K562 (cell line): ENCODE measurements at regions not wholly inside any gene's neighbourhood (a gene's known extent, or its start where the extent isn't known, plus 50 kb on each side); places are given as distances from the start of the nearest gene placed in this dataset.

Experiments used
- ATAC-seq: fragments of 200-7000 bp; cut with Tn5 transposase; 3 replicates; pipeline ENCODE4 v1.9.1; 2020; ENCODE audit warnings: moderate library complexity
- BruUV-seq: library from RNA; stranded (reverse); fragments of 400-500 nt; replicated peaks from 2 replicates; lab custom pipeline; 2021; lab: Mats Ljungman, UMichigan
- CTCF ChIA-PET: fragments of 300-600 bp; formaldehyde crosslinking; extraction: SDS; loops from one replicate; lab custom pipeline; 2021; ENCODE audit warnings: low intra/inter-chr PET ratio; lab: Yijun Ruan, JAX
- POLR2A ChIA-PET: fragments of 300-600, 350-650 bp; sonication (Branson Sonifier 250); formaldehyde crosslinking; extraction: SDS; loops from one replicate; lab custom pipeline; 2021; ENCODE audit warnings: antibody characterized with exemption, inconsistent platforms; lab: Yijun Ruan, JAX
- DNase-seq, 4 experiments: peaks; one replicate each; pipeline versions ENCODE4 v3.0.0 to v3.0.0-alpha.2; 2011 to 2018; ENCODE audit warnings: low spot score in 3 of 4, mixed read lengths in 3 of 4; ENCODE audit errors: extremely low read depth in 1 of 4
- FAIRE-seq: peaks from 2 replicates; lab custom pipeline; 2011; peaks lifted over from hg19 to GRCh38; lab: Jason Lieb, UNC
- H2AFZ ChIP-seq: 2 replicates; pipeline ENCODE4 v1.6.0; 2011; ENCODE audit warnings: low read depth, low read length, control low read depth, inconsistent platforms
- H3K27ac ChIP-seq: fragments of 200-600 bp; 3 replicates; pipeline ENCODE4 v1.8.0; 2011; ENCODE audit warnings: low read depth, mild to moderate bottlenecking, control low read depth, inconsistent platforms, low read length, moderate library complexity, mixed read lengths; ENCODE audit errors: extremely low read depth
- H3K27me3 ChIP-seq, 2 experiments: fragments of 300-600 bp in 1 of 2; 2 replicates in 1 of 2; 3 replicates in 1 of 2; pipeline versions ENCODE4 v1.6.0 to v1.8.0; 2011; ENCODE audit warnings: inconsistent platforms in 2 of 2, low read length in 2 of 2, mild to moderate bottlenecking in 1 of 2, mixed read lengths in 1 of 2, moderate library complexity in 1 of 2; ENCODE audit not compliant: control insufficient read depth in 2 of 2, insufficient read depth in 2 of 2
- H3K36me3 ChIP-seq: fragments of 300-600 bp; 3 replicates; pipeline ENCODE4 v1.8.0; 2011; ENCODE audit warnings: mild to moderate bottlenecking, low read length, inconsistent platforms; ENCODE audit not compliant: control insufficient read depth, insufficient read depth
- H3K4me1 ChIP-seq, 2 experiments: fragments of 200-600 bp in 1 of 2; replicated peaks in 1 of 2; 2 replicates in 1 of 2; 3 replicates in 1 of 2; pipeline versions ENCODE4 v1.5.1 to v1.8.0; 2011; ENCODE audit warnings: inconsistent platforms in 2 of 2, low read length in 2 of 2, mild to moderate bottlenecking in 1 of 2, mixed read lengths in 1 of 2, moderate library complexity in 1 of 2; ENCODE audit not compliant: control insufficient read depth in 2 of 2, insufficient read depth in 2 of 2
- H3K4me2 ChIP-seq: 2 replicates; pipeline ENCODE4 v1.6.1; 2011; ENCODE audit warnings: low read length, control low read depth, inconsistent platforms, mixed read lengths; ENCODE audit not compliant: insufficient read depth
- H3K4me3 ChIP-seq: fragments of 200-600 bp; sonication (generic), shearing (Covaris generic); 2 replicates; pipeline ENCODE4 v1.5.1; 2016; ENCODE audit warnings: control low read depth, inconsistent platforms
- H3K79me2 ChIP-seq: fragments of 200-600 bp; 3 replicates; pipeline ENCODE4 v1.8.0; 2011; ENCODE audit warnings: low read length, inconsistent platforms; ENCODE audit not compliant: control insufficient read depth, insufficient read depth
- H3K9ac ChIP-seq, 2 experiments: 2 replicates each; pipeline versions ENCODE4 v1.6.0 to v1.6.1; 2011; ENCODE audit warnings: low read depth in 2 of 2, low read length in 2 of 2, control low read depth in 1 of 2, inconsistent platforms in 1 of 2, mild to moderate bottlenecking in 1 of 2, mixed read lengths in 1 of 2; ENCODE audit not compliant: insufficient read depth in 1 of 2
- H3K9me1 ChIP-seq: one replicate; pipeline ENCODE4 v1.6.0; 2011; ENCODE audit warnings: inconsistent platforms, mild to moderate bottlenecking, low read length, moderate library complexity; ENCODE audit not compliant: control insufficient read depth, insufficient read depth
- H3K9me3 ChIP-seq: replicated peaks from 2 replicates; pipeline ENCODE4 v1.5.1; 2011; ENCODE audit warnings: low read depth, low read length, inconsistent platforms; ENCODE audit not compliant: control insufficient read depth, insufficient read depth
- H4K20me1 ChIP-seq: replicated peaks from 2 replicates; pipeline ENCODE4 v1.6.1; 2011; ENCODE audit warnings: low read length, inconsistent platforms, mixed read lengths; ENCODE audit not compliant: control insufficient read depth, insufficient read depth
- ARID2 ChIP-seq: fragments of 450-650 bp; IDR thresholded peaks from 2 replicates; pipeline ENCODE4 v1.6.1; 2017; ENCODE audit warnings: antibody characterized with exemption, mild to moderate bottlenecking
- CC2D1A ChIP-seq: fragments of 450-650 bp; IDR thresholded peaks from 2 replicates; pipeline ENCODE4 v1.6.1; 2017; ENCODE audit warnings: mild to moderate bottlenecking
- DNMT1 ChIP-seq: fragments of 450-650 bp; IDR thresholded peaks from 2 replicates; pipeline ENCODE4 v1.6.1; 2016; ENCODE audit warnings: antibody characterized with exemption, mild to moderate bottlenecking
- HDGF ChIP-seq: fragments of 450-650 bp; IDR thresholded peaks from 2 replicates; pipeline ENCODE4 v1.6.1; 2016
- KLF13 ChIP-seq: fragments of 450-650 bp; IDR thresholded peaks from 2 replicates; pipeline ENCODE4 v1.6.1; 2016; ENCODE audit warnings: missing genetic modification characterization, low read depth, mild to moderate bottlenecking, missing compliant biosample characterization, moderate library complexity, borderline replicate concordance
- PHF8 ChIP-seq: fragments of 200-600 bp; sonication (generic); IDR thresholded peaks from 2 replicates; pipeline ENCODE4 v1.6.1; 2012; ENCODE audit warnings: mixed run types, mild to moderate bottlenecking, inconsistent platforms, low read length, moderate library complexity, borderline replicate concordance
- PTRF ChIP-seq: fragments of 450-650 bp; IDR thresholded peaks from 2 replicates; pipeline ENCODE4 v1.6.1; 2016; ENCODE audit warnings: mild to moderate bottlenecking, missing genetic modification characterization, missing compliant biosample characterization
- SAP30 ChIP-seq: fragments of 200-600 bp; sonication (generic); IDR thresholded peaks from 2 replicates; pipeline ENCODE4 v1.6.1; 2012; ENCODE audit warnings: borderline replicate concordance, low read depth, mild to moderate bottlenecking, moderate library complexity, low read length, control low read depth, inconsistent platforms; ENCODE audit not compliant: insufficient read depth, poor library complexity, severe bottlenecking
- SNAPC5 ChIP-seq: fragments of 250-450 bp; sonication (Bioruptor Pico); IDR thresholded peaks from 2 replicates; pipeline ENCODE4 v1.8.0; 2021; ENCODE audit warnings: moderate library complexity, mild to moderate bottlenecking, inconsistent platforms
- ZNF780A ChIP-seq: fragments of 250-450 bp; sonication (Bioruptor Pico); IDR thresholded peaks from 2 replicates; pipeline ENCODE4 v1.5.0; 2021; ENCODE audit warnings: mild to moderate bottlenecking
- WGBS: fragments of 100-300 bp; shearing (Covaris generic); methylation state at CpG from one replicate; pipeline ENCODE4 v1.1.6; 2016; ENCODE audit warnings: low coverage, mixed read lengths; ENCODE audit not compliant: insufficient coverage; ENCODE audit errors: missing lambda C conversion rate; 5-methylcytosine and 5-hydroxymethylcytosine counted together
- in situ Hi-C: fragments of 300-500 bp; cut with MboI; formaldehyde crosslinking; loops from 4 replicates; pipeline ENCODE4 v1.15.0; 2018; ENCODE audit warnings: inconsistent platforms, mixed read lengths
- intact Hi-C: fragments of 100-400 bp; cut with micrococcal nuclease; formaldehyde crosslinking; loops from 2 replicates; pipeline ENCODE4 v1.14.2; 2022

DNA sequence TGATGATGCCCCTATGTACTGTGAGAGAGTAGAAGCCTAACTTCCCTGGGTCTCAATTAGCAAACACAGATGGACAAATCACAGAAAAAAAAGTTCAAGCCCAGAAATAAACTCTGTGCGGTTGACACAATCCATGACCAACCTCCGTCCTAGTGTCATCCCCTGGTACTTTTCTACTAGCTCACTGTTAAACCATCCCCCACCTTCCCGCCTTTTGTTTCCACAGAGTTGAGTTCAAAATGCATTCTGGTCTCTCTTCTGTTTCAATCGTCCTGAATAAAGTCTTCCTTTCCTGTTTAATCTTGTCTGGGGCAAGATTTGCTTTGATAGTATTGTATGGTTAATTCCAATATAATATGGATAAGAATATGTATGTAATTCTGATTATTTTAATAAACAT is 199.9 kb downstream of the SLC6A15 start:
- Histone ChIP-seq H3K9me3 (no peaks in the 10 kb centered on the region), H3K27ac (no peak overlapping the region), H3K79me2 (no peaks in the 10 kb centered on the region), H3K9me1 (no peaks in the 10 kb centered on the region), H4K20me1 (no peaks in the 10 kb centered on the region), H3K27me3 (no peaks in the 10 kb centered on the region), H3K4me2 (no peak overlapping the region), H2AFZ (no peak overlapping the region), H3K4me1 (no peaks in the 10 kb centered on the region), H3K36me3 (no peaks in the 10 kb centered on the region), H3K4me3 (no peak overlapping the region), H3K9ac (no peak overlapping the region)
- ChIA-PET CTCF (no interaction called here), POLR2A (no interaction called here)
- no peak for TF ChIP-seq DNMT1
- no peak for TF ChIP-seq HDGF
- TF ChIP-seq KLF13 (tag) = no peak
- no peak for TF ChIP-seq CC2D1A
- no peak for TF ChIP-seq SAP30
- TF ChIP-seq ZNF780A (CRISPR knock-in tag) = no peak
- no peak for TF ChIP-seq SNAPC5 (CRISPR knock-in tag)
- no peak for TF ChIP-seq ARID2
- TF ChIP-seq PTRF = no peak
- no peak for TF ChIP-seq PHF8
- WGBS = 0% methylated on average over 4 of the region's 4 CpGs
- intact Hi-C loops = no loop called here
- no peak for FAIRE-seq
- no peak for DNase-seq
- ATAC-seq = no peak
- in situ Hi-C loops = no loop called here
- no TSS peak for BruUV-seq
